Testis (tissue), 2 donors: ENCODE measurements at regions not wholly inside any gene's neighbourhood (a gene's known extent, or its start where the extent isn't known, plus 50 kb on each side); places are given as distances from the start of the nearest gene placed in this dataset.

Experiments used
- DNase-seq: peaks from one replicate; pipeline ENCODE4 v3.0.0-alpha.2; 2019
- H3K27ac ChIP-seq, 2 donors: fragments of 200-600 bp; sonication (generic); one replicate each; pipeline ENCODE4 v1.5.1; 2019
- H3K27me3 ChIP-seq: fragments of 200-600 bp; sonication (generic); one replicate; pipeline ENCODE4 v1.5.1; 2019
- H3K36me3 ChIP-seq: fragments of 200-600 bp; sonication (generic); one replicate; pipeline ENCODE4 v1.5.1; 2017; ENCODE audit warnings: low read depth; ENCODE audit errors: missing control alignments
- H3K4me1 ChIP-seq: fragments of 200-600 bp; sonication (generic); one replicate; pipeline ENCODE4 v1.5.1; 2019
- H3K4me3 ChIP-seq, 2 donors: fragments of 200-600 bp; sonication (generic); one replicate each; pipeline ENCODE4 v1.5.1; 2017 to 2019
- H3K9me3 ChIP-seq: fragments of 200-600 bp; sonication (generic); one replicate; pipeline ENCODE4 v1.5.1; 2017
- POLR2A ChIP-seq: fragments of 450-650 bp; IDR thresholded peaks from one replicate; pipeline ENCODE4 v1.6.1; 2017; ENCODE audit warnings: antibody characterized with exemption, mild to moderate bottlenecking, moderate library complexity
- WGBS, 2 donors: methylation state at CpG; one replicate each; pipeline ENCODE4 v1.1.5; 2018; 5-methylcytosine and 5-hydroxymethylcytosine counted together
- intact Hi-C: fragments of 100-400 bp; cut with DNase I; formaldehyde crosslinking; loops from one replicate; pipeline ENCODE4 v1.15.1; 2023; ENCODE audit warnings: low total_unique reads
- TF ChIP-seq, protein P1 (sequence below), 3 experiments: fragments of 450-650 bp in 2 of 3; fragments of 200-600 bp in 1 of 3; sonication (generic) in 1 of 3; IDR thresholded peaks; one replicate each; pipeline ENCODE4 v1.5.1; 2016 to 2019; ENCODE audit warnings: antibody characterized with exemption in 3 of 3, mild to moderate bottlenecking in 2 of 3, moderate library complexity in 1 of 3

DNA sequence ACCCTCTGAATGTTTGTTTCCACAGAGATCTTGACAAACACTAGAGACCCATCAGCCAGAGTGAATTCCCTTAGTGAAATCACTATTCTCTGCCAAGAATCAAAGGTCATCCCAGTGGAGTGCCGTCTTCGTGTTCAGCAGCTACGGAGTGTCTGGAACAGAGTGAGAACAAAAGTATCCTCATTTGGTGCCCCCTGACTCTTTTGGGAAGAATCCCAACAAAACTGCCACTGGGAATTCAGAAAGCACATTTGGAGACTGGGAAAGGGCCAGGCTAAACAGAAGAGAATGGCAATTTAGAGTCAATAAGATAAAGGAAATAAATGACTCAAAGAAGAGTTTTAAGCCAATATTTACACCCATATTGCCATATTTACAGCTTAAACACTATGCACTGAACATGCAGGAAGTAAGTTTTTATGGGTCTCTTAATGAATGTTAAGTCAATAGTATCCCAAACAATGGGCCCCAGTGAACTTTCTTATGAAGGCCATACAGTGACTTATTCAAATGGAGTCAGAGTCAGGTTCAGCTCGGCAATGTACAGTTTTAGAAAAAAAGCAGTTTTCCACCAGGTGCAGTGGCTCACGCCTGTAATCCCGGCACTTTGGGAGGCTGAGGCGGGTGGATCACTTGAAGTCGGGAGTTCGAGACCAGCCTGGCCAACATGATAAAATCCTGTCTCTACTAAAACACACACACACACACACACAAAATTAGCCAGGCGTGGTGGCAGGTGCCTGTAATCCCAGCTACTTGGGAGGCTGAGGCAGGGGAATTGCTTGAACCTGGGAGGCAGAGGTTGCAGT is 392.6 kb downstream of the KLF5 start:
- Histone ChIP-seq H3K36me3 (no peaks in the 10 kb centered on the region), H3K27me3 (no peaks in the 10 kb centered on the region), H3K9me3 (no peaks in the 10 kb centered on the region), H3K4me3 (no peak overlapping the region), H3K27ac (no peak overlapping the region), H3K4me1 (no peaks in the 10 kb centered on the region)
- intact Hi-C loops = no loop called here
- DNase-seq = no peak
- WGBS, 2 donors = 62 to 66% methylated on average over 10 of the region's 10 CpGs
- TF ChIP-seq POLR2A = no peak
- TF ChIP-seq, protein P1, sequence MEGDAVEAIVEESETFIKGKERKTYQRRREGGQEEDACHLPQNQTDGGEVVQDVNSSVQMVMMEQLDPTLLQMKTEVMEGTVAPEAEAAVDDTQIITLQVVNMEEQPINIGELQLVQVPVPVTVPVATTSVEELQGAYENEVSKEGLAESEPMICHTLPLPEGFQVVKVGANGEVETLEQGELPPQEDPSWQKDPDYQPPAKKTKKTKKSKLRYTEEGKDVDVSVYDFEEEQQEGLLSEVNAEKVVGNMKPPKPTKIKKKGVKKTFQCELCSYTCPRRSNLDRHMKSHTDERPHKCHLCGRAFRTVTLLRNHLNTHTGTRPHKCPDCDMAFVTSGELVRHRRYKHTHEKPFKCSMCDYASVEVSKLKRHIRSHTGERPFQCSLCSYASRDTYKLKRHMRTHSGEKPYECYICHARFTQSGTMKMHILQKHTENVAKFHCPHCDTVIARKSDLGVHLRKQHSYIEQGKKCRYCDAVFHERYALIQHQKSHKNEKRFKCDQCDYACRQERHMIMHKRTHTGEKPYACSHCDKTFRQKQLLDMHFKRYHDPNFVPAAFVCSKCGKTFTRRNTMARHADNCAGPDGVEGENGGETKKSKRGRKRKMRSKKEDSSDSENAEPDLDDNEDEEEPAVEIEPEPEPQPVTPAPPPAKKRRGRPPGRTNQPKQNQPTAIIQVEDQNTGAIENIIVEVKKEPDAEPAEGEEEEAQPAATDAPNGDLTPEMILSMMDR (IDR thresholded peaks at IDR 0.05) = no peak

DNA sequence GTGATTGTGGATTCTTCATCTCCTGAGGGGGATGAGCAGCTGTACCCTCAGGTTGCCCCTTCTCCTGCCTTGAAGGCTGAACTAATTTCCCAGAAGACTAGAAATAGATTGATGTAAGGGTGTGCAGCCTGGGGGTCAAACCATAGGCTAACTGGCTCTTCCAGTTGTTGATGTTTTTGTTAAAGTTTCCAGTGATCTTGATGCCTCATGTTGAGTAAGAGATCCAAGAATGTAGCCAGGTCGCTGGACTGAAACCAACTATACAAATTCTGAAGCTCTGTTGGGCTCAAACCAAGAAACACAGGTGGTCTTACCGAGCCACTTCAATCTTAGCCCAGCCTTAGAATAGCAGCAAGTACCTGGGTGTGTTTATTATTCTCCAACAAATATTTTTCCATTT is 391.8 kb downstream of the KLF5 start:
- no peak for TF ChIP-seq POLR2A
- TF ChIP-seq, protein P1 (IDR thresholded peaks at IDR 0.05) = no peak
- intact Hi-C loops = no loop called here
- H3K9me3 ChIP-seq = no peaks in the 10 kb centered on the region
- no peaks in the 10 kb centered on the region for H3K4me1 ChIP-seq
- H3K27ac ChIP-seq = no peak overlapping the region
- H3K27me3 ChIP-seq = no peaks in the 10 kb centered on the region
- WGBS, 2 donors = 51 to 71% methylated on average over 2 of the region's 2 CpGs
- H3K4me3 ChIP-seq = no peak overlapping the region
- DNase-seq = no peak
- H3K36me3 ChIP-seq = no peaks in the 10 kb centered on the region

DNA sequence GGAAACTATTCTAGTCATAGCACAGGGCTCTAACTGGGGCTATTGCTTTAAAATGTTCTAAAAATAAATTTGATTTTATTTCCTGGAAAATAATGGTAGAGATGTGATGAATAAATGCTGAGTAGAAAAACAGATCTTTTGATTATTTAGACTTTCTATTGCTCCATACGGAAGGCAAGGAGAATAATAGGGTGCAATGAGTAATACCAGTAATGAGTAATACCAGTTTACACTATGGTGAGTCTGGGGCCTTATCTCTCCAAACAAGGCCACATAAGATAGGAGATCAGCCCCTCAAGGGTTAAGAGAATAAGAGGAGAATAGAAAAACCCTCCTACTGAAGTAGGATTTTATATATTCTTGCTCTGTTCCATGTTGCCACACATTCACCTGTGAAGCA is 390.4 kb downstream of the KLF5 start:
- intact Hi-C loops = no loop called here
- Histone ChIP-seq H3K9me3 (no peaks in the 10 kb centered on the region), H3K27ac (no peak overlapping the region), H3K4me3 (no peak overlapping the region), H3K36me3 (no peaks in the 10 kb centered on the region), H3K27me3 (no peaks in the 10 kb centered on the region), H3K4me1 (no peaks in the 10 kb centered on the region)
- WGBS, 2 donors = 83 to 86% methylated on average over 1 of the region's 1 CpG
- no peak for TF ChIP-seq POLR2A
- TF ChIP-seq, protein P1 (IDR thresholded peaks at IDR 0.05) = no peak
- DNase-seq = no peak

DNA sequence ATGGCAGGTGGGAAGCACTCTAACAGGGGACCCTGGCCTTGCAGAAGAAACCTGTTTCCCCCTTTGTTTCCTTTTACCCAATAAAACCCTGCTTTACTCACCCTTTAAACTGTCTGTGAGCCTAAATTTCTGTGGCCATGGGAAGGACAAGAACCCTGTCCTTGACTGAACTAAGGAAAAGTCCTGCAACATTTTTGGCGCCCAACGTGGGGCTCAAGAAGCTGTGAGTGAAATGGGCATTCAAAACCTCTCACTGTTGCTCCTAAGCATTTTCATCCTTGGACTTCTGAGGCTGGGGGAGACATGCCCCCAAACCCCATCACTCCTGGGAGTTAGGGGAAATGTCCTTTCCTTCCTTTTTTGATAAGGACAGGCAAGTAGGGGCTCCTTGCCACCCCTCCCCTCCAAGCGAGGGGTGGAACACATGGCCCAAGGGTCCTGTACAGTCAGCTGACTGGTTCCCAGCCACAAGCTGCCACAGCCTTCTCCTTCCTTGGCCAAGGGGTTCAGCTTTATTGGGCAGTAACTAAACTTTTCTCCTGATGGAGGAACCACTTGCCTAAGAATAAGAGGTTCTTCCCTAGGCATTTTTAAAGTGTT is 381.6 kb downstream of the KLF5 start:
- H3K36me3 ChIP-seq = no peaks in the 10 kb centered on the region
- no peaks in the 10 kb centered on the region for H3K27me3 ChIP-seq
- no peaks in the 10 kb centered on the region for H3K4me1 ChIP-seq
- H3K27ac ChIP-seq = no peak overlapping the region
- DNase-seq = no peak
- TF ChIP-seq POLR2A = no peak
- TF ChIP-seq, protein P1 (IDR thresholded peaks at IDR 0.05) = no peak
- no peaks in the 10 kb centered on the region for H3K9me3 ChIP-seq
- 65 to 88% methylated on average over 2 to 3 of the region's 3 CpGs for WGBS, 2 donors
- no peak overlapping the region for H3K4me3 ChIP-seq
- intact Hi-C loops = no loop called here
